Activated CD4-positive, alpha-beta T cell treated with anti-CD3 and anti-CD28 coated beads, Interleukin-2, amount 50 U/mL, for 1 hour (primary cell): ENCODE measurements at regions not wholly inside any gene's neighbourhood (a gene's known extent, or its start where the extent isn't known, plus 50 kb on each side); places are given as distances from the start of the nearest gene placed in this dataset.
"Not testable (repeated sequence)": the region's sequence is repeated elsewhere in the genome, so short reads cannot be mapped to it uniquely, and the experiment has no call there.

Experiments used
- DNase-seq: peaks from one replicate; pipeline ENCODE4 v3.0.0-alpha.2; 2020

GRCh38 chr13:50277906-50278305 lies 262.7 kb downstream of the KCNRG start:
- no peak for DNase-seq

DNA sequence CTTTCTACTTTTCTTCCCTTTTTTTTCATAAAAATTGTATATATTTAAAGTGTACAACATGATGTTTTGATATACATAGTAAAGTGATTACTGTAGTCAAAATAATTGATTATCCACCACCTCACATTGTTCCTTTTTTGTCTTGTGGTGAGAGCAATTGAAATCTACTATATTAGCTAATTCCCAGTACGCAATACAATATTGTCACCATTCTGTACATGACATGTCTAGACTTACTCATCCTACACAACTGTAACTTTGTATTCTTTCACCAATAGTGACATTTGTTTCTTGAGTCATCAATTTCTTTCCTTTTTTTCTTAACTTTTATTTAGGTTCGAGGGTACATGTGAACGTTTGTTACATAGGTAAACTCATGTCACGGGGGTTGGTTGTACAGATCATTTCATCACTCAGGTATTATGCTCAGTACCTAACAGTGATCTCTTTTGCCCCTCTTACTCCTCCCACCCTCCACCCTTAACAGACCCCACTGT lies 265.2 kb downstream of the KCNRG start:
- no peak for DNase-seq

- no peak for DNase-seq
Measured at GRCh38 chr13:50282016-50282415, 266.8 kb downstream of the KCNRG start.

DNA sequence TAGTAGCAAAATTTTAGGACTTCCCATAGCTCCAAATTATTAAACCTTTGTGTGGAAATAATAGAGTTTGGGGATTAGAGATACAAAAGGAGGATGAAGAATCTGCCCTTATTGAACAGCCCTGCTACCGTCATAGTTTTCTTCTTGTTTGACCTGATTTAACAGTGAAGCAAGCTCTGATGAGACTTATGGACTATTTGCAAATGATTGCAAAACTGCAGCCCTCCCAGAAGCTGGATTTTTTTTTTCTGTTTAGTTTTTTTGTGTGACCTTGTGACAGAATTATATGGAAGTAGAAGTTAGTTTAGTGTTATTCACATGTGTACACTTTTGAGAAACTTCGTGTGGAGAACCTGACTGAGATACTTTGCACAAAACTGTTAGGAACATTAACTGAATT lies 267.8 kb downstream of the KCNRG start:
- no peak for DNase-seq

- no peak for DNase-seq
Measured at GRCh38 chr13:50284540-50284939, 269.3 kb downstream of the KCNRG start.

DNA sequence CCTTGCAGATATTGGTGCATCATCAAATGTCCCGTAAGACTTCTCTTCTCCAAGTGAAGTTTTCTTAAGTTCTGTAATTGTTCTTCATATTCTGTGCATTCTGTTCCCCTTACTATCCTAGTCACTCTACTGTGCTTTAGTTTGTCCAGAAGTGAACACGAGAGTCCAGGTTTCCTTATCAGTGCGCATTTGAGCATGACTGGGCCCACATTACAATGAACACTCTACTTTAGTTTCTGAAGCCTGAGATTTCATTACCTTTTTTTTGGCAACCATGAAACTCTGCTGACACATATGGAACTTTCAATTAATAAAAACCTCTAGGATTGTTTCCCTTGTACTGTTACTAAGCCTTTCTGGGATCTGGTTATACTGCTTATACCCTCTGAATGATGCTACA lies 270.0 kb downstream of the KCNRG start:
- DNase-seq, result no peak

DNA sequence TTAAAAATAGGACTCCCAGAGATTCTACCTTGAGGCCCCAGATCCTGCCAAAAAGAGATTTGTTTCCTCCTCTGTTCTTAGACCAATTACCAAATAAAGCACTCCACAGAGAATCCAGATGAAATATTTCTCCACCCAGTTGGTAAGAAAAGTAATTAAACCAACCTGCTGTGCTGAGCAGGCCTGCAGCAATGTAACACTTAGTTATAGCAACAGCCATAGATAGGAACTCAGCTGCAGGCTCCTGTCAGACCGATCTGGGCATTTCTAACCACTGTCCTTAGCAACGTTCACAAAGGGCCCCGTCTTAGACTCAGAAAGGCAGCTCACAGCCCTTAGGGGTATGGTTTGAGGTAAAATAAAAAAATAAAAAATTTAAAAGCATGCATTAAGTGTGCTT lies 271.1 kb downstream of the KCNRG start:
- DNase-seq, result no peak

- DNase-seq, result no peak
Measured at GRCh38 chr13:50290186-50290585, 274.9 kb downstream of the KCNRG start.

DNA sequence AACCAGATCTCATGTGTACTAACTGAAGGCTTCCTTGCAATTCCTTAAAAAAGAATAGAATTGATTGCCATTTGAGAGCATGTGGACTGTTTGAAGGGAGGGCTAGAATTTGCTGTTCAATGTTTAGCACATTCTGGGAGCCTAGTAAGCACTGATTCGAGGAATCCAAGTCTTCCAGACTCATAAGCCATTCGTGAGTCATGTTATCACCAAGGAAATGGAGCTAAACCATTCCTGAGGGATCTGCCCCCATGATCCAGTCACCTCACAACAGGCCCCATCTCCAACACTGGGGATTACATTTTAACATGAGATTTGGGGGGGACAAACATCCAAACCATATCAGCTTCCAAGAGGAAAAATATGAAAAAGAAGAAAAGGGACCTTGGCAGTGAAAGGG lies 276.4 kb downstream of the KCNRG start:
- no peak for DNase-seq

DNA sequence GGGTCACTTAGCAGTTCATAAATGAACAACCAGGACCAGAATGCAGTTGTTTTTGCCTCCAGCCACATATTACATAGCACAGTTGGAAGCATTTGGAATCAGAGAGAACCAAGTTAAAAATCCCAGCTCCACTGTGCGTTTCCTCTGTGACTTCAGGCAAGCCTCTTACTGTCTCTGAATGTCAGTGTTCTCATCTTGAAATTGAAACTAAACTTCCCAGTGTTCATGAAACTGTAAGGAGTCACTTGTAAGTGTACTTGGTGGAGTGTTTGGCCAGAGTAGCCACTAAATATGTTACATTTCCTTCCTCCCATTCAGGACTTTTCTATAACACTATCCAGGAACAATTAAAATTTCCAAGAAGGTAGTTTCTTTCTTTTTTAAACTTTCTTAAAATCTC lies 276.8 kb downstream of the KCNRG start:
- no peak for DNase-seq

DNA sequence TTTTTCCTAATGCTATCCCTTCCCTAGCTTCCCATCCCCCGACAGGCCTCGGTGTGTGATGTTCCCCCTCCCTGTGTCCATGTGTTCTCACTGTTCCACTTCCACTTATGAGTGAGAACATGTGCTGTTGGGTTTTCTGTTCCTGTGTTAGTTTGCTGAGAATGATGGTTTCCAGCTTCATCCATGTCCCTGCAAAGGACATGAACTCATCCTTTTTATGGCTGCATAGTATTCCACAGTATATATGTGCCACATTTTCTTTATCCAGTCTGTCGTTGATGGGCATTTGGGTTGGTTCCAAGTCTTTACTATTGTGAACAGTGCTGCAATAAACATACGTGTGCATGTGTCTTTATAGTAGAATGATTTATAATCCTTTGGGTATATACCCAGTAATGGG lies 279.2 kb downstream of the KCNRG start:
- not testable (repeated sequence) for DNase-seq

DNA sequence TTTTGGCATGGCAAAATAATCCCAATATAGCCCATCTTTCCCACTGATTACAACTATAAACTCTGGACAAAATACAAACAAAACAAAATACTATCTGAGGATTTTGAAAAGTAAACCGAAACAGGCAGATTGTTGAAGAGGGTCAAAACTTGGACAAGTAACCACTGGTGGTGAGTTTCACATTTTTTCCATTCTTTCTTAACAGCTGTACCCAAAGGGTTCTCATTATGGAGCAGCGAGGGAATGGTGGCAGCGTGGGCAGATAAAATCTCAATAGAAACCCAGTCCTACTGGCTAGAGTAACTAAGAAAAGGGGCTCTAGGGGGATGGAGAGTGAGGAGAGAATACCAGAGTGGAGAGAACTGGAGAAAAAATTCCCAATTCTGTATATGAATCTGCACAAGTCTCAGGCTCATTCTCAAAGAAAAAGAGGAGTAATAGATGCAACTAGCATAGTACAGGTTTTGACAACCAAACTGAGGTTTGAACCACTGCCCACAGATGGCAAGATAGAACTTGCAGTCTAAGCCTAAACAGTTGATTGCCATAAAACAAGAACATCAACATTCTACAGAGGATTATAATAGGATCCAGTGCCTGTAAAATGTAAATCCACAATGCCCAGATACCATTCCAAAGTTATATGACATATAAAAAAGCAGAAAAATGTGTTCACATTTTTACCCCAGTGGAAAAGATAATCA lies 284.5 kb downstream of the KCNRG start:
- DNase-seq, result no peak

DNA sequence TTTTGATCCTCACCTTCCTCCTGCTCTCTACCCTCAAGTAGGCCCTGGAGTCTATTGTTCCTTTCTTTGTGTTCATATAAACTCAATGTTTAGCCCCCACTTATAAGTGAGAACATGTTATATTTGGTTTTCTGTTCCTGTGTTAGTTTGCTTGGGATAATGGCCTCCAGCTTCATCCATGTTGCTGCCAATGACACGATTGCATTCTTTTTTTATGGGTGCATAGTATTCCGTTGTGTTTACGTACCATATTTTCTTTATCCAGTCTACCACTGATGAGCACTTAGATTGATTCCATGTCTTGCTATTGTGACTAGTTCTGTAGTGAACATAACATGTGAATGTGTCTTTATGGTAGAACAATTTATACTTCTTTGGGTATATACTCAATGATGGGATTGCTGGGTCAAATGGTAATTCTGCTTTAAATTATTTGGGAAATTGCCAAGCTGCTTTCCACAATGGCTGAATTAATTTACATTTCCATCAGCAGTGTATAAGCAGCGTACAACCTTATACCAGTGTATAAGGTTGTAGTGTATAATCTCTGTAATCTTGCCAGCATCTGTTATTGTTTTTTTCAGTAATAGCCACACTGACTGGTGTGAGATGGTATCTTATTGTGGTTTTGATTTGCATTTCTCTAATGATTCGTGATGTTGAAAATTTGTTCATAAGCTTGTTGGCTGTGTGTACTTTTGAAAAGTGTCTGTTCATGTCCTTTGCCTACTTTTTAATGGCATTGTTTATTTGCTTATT lies 288.9 kb downstream of the KCNRG start:
- no peak for DNase-seq

DNA sequence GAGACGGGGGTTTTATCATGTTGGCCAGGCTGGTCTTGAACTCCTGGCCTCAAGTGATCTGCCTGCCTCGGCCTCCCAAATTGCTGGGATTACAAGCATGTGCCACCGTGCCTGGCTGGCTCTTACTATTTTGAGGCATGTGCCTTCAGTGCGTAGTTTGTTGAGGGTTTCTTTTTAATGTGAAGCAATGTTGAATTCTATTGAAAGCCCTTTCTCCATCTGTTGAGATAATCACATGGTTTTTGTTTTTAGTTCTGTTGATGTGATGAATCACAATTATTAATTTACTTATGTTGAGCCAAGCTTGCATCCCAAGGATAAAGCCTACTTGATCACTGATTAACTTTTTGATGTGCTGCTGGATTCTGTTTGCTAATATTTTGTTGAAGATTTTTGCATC lies 290.9 kb downstream of the KCNRG start:
- DNase-seq, result no peak

- DNase-seq, result no peak
Measured at GRCh38 chr13:50309318-50309717, 294.1 kb downstream of the KCNRG start.

GRCh38 chr13:50309882-50310594 lies 294.8 kb downstream of the KCNRG start:
- DNase-seq, result no peak

GRCh38 chr13:50310734-50311133 lies 295.5 kb downstream of the KCNRG start:
- no peak for DNase-seq

- DNase-seq, result no peak
Measured at GRCh38 chr13:50318887-50319286, 303.6 kb downstream of the KCNRG start.

- DNase-seq, result no peak
Measured at GRCh38 chr13:50319635-50320255, 304.5 kb downstream of the KCNRG start.

DNA sequence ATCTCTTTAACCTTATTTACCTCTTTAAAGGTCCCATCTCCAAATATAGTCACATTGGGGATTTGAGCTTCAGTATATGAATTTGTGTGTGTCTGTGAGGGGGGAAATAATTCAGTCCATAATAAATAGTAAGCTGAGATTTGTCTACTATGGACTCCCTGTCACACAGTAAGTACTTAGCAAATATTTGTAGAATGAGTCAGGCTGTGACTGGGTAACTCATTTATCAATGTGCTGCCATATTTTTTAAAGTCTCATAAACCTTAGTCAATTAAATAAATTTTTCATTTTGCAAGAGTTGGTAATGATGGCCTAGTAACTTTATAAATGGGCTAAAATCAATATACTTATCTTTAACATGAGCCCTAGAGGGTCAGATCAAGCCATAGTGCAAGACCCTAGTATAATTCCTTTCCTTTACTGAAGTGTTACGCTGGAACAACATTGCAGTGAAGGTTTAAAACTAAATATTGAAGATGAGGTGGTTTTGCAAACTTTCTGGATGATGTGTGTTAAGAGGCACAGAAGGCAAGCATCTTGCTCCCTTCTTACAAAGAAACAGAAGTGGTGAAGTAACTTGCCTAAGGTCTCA lies 305.1 kb downstream of the KCNRG start:
- DNase-seq, result no peak

DNA sequence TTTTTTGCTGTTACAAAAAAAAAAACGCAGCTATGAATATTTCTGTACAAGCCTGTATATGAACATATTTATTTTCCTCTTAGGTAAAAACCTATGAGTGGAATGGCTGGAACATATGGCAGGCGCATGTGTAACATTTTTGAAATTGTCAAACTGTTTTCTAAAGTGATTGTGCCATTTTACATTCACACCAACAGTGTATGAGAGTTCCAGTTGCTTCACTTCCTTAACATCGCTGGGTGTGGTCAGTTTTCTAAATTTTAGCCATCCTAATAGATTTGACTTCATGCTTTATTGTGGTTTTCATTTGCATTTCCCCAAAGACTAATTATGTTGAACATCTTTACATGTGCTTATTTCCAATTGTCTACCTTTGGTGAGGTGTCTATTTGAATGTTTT lies 306.8 kb downstream of the KCNRG start:
- no peak for DNase-seq

DNA sequence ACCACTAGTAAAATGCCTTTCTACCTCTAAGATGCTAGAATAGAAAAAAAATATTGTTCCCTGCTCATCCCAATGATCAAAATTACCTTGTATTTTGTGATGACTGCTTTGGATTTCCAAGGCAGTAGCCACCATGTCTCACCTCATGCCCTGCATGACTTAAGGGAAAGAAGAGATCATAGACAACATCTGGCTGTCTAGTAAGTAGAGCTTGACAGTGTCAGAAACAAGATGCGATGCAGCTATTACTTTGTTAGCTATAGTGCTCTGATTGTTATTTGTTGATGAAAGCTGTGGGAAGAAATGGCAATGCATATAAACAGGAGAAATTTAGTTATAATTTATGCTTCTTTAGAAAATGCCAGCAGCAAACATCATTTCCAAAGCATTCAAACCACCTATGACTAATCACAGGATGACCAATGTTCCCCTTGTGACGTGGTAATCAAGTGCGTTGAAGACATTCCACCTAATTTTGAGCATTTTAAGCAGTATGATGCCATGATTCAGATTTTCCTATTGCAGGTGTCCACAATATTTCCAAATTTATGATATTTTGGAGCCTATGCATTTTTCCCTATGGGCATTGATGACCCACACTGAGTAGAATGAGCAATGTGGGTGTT lies 308.3 kb downstream of the KCNRG start:
- DNase-seq, result no peak

DNA sequence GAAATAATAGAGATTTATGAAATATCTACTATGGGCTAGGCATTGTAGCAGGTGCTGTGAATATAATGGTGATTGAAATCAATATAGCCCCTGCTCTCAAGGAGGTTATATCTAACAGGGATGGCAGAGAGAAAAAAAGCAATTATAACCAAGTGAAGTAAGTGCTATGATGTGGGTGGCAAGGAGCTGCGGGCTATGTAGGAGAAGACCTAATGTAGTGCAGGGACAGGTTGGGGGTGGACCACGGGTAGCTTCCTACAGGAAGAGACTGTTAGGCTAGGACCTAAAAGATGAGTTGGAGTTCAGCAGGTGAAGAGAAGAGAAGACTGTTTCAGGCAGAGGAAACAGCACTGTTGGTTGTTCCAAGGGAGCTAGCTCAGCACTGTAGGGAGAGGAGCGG lies 311.0 kb downstream of the KCNRG start:
- DNase-seq, result no peak
